GM12892 (cell line): ENCODE measurements at regions not wholly inside any gene's neighbourhood (a gene's known extent, or its start where the extent isn't known, plus 50 kb on each side); places are given as distances from the start of the nearest gene placed in this dataset.
"Not testable (repeated sequence)": the region's sequence is repeated elsewhere in the genome, so short reads cannot be mapped to it uniquely, and the experiment has no call there.

Experiments used
- POLR2A ChIP-seq: IDR thresholded peaks from 2 replicates; pipeline ENCODE4 v1.6.1; 2011; ENCODE audit warnings: low read depth, low read length, control low read depth
- TAF1 ChIP-seq: IDR thresholded peaks from 2 replicates; pipeline ENCODE4 v1.6.1; 2011; ENCODE audit warnings: low read depth, mild to moderate bottlenecking, control low read depth, low read length, borderline replicate concordance

DNA sequence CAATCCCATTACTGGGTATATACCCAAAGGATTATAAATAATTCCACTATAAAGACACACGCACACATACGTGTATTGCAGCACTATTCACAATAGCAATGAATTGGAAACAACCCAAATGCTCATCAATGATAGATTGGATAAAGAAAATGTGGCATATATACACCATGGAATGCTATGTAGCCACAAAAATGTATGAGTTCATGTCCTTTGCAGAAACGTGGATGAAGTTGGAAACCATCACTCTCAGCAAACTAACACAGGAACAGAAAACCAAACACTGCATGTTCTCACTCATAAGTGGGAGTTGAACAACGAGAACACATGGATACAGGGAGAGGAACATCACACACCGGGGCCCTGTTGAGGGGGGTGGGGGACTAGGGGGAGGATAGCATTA lies 619.0 kb downstream of the LIG4 start:
- TF ChIP-seq POLR2A, TAF1: not testable (repeated sequence)
